Loucy (cell line): ENCODE measurements at regions not wholly inside any gene's neighbourhood (a gene's known extent, or its start where the extent isn't known, plus 50 kb on each side); places are given as distances from the start of the nearest gene placed in this dataset.

Source experiments
- H2AFZ ChIP-seq: fragments of 200-600 bp; sonication (generic); 2 replicates; pipeline ENCODE4 v1.6.0; 2016; ENCODE audit warnings: antibody characterized with exemption, mild to moderate bottlenecking, low read length, moderate library complexity
- H3F3A ChIP-seq: fragments of 200-600 bp; 2 replicates; pipeline ENCODE4 v1.6.0; 2016; ENCODE audit warnings: antibody characterized with exemption, low read depth, mild to moderate bottlenecking
- H3K27me3 ChIP-seq: fragments of 200-600 bp; sonication (generic); 2 replicates; pipeline ENCODE4 v1.6.1; 2014; ENCODE audit warnings: low read length, mild to moderate bottlenecking; ENCODE audit not compliant: insufficient read depth, poor library complexity, severe bottlenecking
- H3K36me3 ChIP-seq: fragments of 200-600 bp; sonication (generic); 2 replicates; pipeline ENCODE4 v1.6.1; 2016; ENCODE audit warnings: low read length; ENCODE audit not compliant: insufficient read depth
- H3K4me1 ChIP-seq: fragments of 200-600 bp; sonication (generic); 2 replicates; pipeline ENCODE4 v1.5.1; 2014; ENCODE audit warnings: low read length, mild to moderate bottlenecking; ENCODE audit not compliant: insufficient read depth, poor library complexity, severe bottlenecking
- H3K4me2 ChIP-seq: fragments of 200-600 bp; sonication (generic); 2 replicates; pipeline ENCODE4 v1.6.0; 2014; ENCODE audit warnings: antibody characterized with exemption, low read length, low read depth, mild to moderate bottlenecking; ENCODE audit not compliant: poor library complexity, severe bottlenecking
- H3K4me3 ChIP-seq: fragments of 200-600 bp; sonication (generic); 2 replicates; pipeline ENCODE4 v1.5.1; 2014; ENCODE audit warnings: low read length, mild to moderate bottlenecking, mixed read lengths; ENCODE audit not compliant: poor library complexity, severe bottlenecking
- H3K79me2 ChIP-seq: fragments of 200-600 bp; sonication (generic); 2 replicates; pipeline ENCODE4 v1.6.1; 2014; ENCODE audit warnings: low read length; ENCODE audit not compliant: insufficient read depth
- H3K9ac ChIP-seq: fragments of 200-600 bp; sonication (generic); 2 replicates; pipeline ENCODE4 v1.6.0; 2014; ENCODE audit warnings: mild to moderate bottlenecking, low read depth, low read length, moderate library complexity; ENCODE audit not compliant: poor library complexity, severe bottlenecking
- H3K9me2 ChIP-seq: fragments of 200-600 bp; sonication (generic); replicated peaks from 2 replicates; pipeline ENCODE4 v1.6.1; 2016; ENCODE audit warnings: low read depth, low read length, mixed read lengths
- H3K9me3 ChIP-seq: fragments of 200-600 bp; sonication (generic); 2 replicates; pipeline ENCODE4 v1.6.1; 2014; ENCODE audit warnings: mild to moderate bottlenecking, antibody characterized with exemption, low read length, low read depth; ENCODE audit not compliant: insufficient read depth
- H4K20me1 ChIP-seq: fragments of 200-600 bp; sonication (generic); 2 replicates; pipeline ENCODE4 v1.6.0; 2014; ENCODE audit warnings: antibody characterized with exemption, low read length, mild to moderate bottlenecking; ENCODE audit not compliant: insufficient read depth, poor library complexity, severe bottlenecking
- EZH2phosphoT487 ChIP-seq: fragments of 200-600 bp; IDR thresholded peaks from 2 replicates; pipeline ENCODE4 v1.6.1; 2018; ENCODE audit warnings: antibody characterized with exemption, mild to moderate bottlenecking, moderate library complexity, borderline replicate concordance
- TF ChIP-seq, protein P1 (sequence below): fragments of 200-600 bp; sonication (generic); conservative IDR thresholded peaks from 2 replicates; pipeline ENCODE4 v1.5.1; 2014; ENCODE audit warnings: mild to moderate bottlenecking, antibody characterized with exemption, low read length

GRCh38 chr5:171521679-171522078 lies 102.2 kb downstream of the FGF18 start:
- H4K20me1 ChIP-seq: no peaks in the 10 kb centered on the region
- H3K4me3 ChIP-seq: no peak overlapping the region
- no peaks in the 10 kb centered on the region for H3K9me3 ChIP-seq
- no peaks in the 10 kb centered on the region for H3K27me3 ChIP-seq
- TF ChIP-seq, protein P1, sequence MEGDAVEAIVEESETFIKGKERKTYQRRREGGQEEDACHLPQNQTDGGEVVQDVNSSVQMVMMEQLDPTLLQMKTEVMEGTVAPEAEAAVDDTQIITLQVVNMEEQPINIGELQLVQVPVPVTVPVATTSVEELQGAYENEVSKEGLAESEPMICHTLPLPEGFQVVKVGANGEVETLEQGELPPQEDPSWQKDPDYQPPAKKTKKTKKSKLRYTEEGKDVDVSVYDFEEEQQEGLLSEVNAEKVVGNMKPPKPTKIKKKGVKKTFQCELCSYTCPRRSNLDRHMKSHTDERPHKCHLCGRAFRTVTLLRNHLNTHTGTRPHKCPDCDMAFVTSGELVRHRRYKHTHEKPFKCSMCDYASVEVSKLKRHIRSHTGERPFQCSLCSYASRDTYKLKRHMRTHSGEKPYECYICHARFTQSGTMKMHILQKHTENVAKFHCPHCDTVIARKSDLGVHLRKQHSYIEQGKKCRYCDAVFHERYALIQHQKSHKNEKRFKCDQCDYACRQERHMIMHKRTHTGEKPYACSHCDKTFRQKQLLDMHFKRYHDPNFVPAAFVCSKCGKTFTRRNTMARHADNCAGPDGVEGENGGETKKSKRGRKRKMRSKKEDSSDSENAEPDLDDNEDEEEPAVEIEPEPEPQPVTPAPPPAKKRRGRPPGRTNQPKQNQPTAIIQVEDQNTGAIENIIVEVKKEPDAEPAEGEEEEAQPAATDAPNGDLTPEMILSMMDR: no peak
- TF ChIP-seq EZH2phosphoT487: no peak
- no peak overlapping the region for H3K9ac ChIP-seq
- H3K36me3 ChIP-seq: no peaks in the 10 kb centered on the region
- no peak overlapping the region for H3K4me2 ChIP-seq
- no peak overlapping the region for H2AFZ ChIP-seq
- H3K9me2 ChIP-seq: no peaks in the 10 kb centered on the region
- no peaks in the 10 kb centered on the region for H3K79me2 ChIP-seq
- no peaks in the 10 kb centered on the region for H3F3A ChIP-seq
- no peaks in the 10 kb centered on the region for H3K4me1 ChIP-seq

- H3K27me3 ChIP-seq: no peaks in the 10 kb centered on the region
These were observed 104.3 kb downstream of the FGF18 start for GRCh38 chr5:171523781-171524180.

GRCh38 chr5:171524466-171524865 lies 105.0 kb downstream of the FGF18 start:
- Histone ChIP-seq H3K27me3 (no peaks in the 10 kb centered on the region), H3K4me2 (no peak overlapping the region), H3K9me3 (no peaks in the 10 kb centered on the region), H3K36me3 (no peaks in the 10 kb centered on the region), H3F3A (no peaks in the 10 kb centered on the region), H2AFZ (no peak overlapping the region), H3K4me1 (no peaks in the 10 kb centered on the region), H3K9me2 (no peaks in the 10 kb centered on the region), H3K79me2 (no peaks in the 10 kb centered on the region), H4K20me1 (no peaks in the 10 kb centered on the region), H3K9ac (no peak overlapping the region), H3K4me3 (no peak overlapping the region)
- TF ChIP-seq EZH2phosphoT487: no peak
- TF ChIP-seq, protein P1: no peak

More at GRCh38 chr5:171523781-171524180, 104.3 kb downstream of the FGF18 start:
- Histone ChIP-seq H3K9ac (no peak overlapping the region), H3K36me3 (no peaks in the 10 kb centered on the region), H2AFZ (no peak overlapping the region), H3K4me2 (no peak overlapping the region), H3K9me2 (no peaks in the 10 kb centered on the region), H3K9me3 (no peaks in the 10 kb centered on the region), H3K4me1 (no peaks in the 10 kb centered on the region), H3F3A (no peaks in the 10 kb centered on the region), H3K79me2 (no peaks in the 10 kb centered on the region), H3K4me3 (no peak overlapping the region), H4K20me1 (no peaks in the 10 kb centered on the region)
- TF ChIP-seq, protein P1: no peak
- no peak for TF ChIP-seq EZH2phosphoT487
